ENCODE measurements at regions not wholly inside any gene's neighbourhood (a gene's known extent, or its start where the extent isn't known, plus 50 kb on each side); places are given as distances from the start of the nearest gene placed in this dataset.

DNA sequence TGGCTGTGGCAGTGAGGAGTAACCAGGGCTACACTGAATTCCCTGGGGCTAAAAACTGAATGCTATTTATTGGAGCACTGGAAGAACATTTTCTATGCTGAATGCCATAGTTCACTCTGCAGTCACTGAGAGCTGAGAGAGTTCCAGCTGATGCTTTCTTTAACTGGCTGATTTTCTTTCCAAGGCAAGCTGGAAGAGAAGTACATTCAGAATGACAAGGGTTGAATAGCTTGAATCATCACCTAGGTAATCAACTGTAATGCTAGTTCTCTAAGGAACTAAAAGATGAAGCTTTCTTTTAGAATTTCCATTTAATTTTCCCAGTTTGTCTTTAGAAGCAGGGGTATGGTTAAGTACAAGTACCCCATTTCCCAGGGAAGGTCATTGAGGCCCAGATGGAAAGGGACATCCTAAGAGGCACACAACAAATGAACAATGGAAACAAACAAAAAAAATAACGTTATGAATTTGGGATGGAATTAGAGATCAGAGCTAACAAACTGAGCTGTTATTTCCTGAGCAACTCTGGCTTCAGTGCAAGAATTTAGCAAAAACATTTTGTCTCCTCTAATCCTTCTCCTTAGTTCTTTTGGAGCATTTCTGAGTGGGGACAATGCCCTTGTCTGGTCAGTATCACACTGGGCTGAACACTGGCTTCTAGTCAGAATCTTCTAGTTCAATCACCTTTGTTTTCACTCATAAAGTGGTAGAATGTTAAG is 132.8 kb upstream of the REG3A start:
- WGBS (ENCODE audit: low lambda C conversion rate): 2% methylated on average over 1 of the region's 1 CpG
- H3K27me3 ChIP-seq (ENCODE audit: control insufficient read depth in 1 of 2, insufficient read depth in 2 of 2, low read length in 2 of 2): no peaks in the 10 kb centered on the region
- H3K79me2 ChIP-seq (ENCODE audit: insufficient read depth, low read length): no peaks in the 10 kb centered on the region
- H2AFZ ChIP-seq (ENCODE audit: low read length): no peak overlapping the region
- H3K4me3 ChIP-seq (replicated peaks in 1 of 3; ENCODE audit: insufficient read depth in 1 of 3, low read depth in 2 of 3, low read length in 3 of 3): no peak overlapping the region
- DNase-seq (ENCODE audit: low spot score) (no peak), ATAC-seq (no peak), FAIRE-seq (no peak)
- intact Hi-C loops (cut with micrococcal nuclease; ENCODE audit: unreplicated experiment): no loop called here
- in situ Hi-C loops (cut with HindIII; ENCODE audit: extremely low pct_ligation_motif_present, low pct_unique_long_range_greater_than_20kb): no loop called here
- no peaks in the 10 kb centered on the region for H4K20me1 ChIP-seq (ENCODE audit: insufficient read depth, low read length)
- no peaks in the 10 kb centered on the region for H3K36me3 ChIP-seq (replicated peaks in 1 of 2; ENCODE audit: control insufficient read depth in 1 of 2, insufficient read depth in 2 of 2, low read length in 2 of 2)
- BruUV-seq (replicated peaks): no TSS peak
- no peak for TF ChIP-seq HOXA7 (CRISPR knock-in tag; IDR thresholded peaks at IDR 0.05)
- no peak for TF ChIP-seq ASH2L (IDR thresholded peaks at IDR 0.05; ENCODE audit: insufficient read length, low read depth, low read length)
- no peak for TF ChIP-seq GFI1 (CRISPR knock-in tag; IDR thresholded peaks at IDR 0.05; ENCODE audit: borderline replicate concordance)
- TF ChIP-seq PHF8 (CRISPR knock-in tag; IDR thresholded peaks at IDR 0.05): no peak
- no peak for TF ChIP-seq ISX (CRISPR knock-in tag; conservative IDR thresholded peaks at IDR 0.05)
- TF ChIP-seq, protein P1, sequence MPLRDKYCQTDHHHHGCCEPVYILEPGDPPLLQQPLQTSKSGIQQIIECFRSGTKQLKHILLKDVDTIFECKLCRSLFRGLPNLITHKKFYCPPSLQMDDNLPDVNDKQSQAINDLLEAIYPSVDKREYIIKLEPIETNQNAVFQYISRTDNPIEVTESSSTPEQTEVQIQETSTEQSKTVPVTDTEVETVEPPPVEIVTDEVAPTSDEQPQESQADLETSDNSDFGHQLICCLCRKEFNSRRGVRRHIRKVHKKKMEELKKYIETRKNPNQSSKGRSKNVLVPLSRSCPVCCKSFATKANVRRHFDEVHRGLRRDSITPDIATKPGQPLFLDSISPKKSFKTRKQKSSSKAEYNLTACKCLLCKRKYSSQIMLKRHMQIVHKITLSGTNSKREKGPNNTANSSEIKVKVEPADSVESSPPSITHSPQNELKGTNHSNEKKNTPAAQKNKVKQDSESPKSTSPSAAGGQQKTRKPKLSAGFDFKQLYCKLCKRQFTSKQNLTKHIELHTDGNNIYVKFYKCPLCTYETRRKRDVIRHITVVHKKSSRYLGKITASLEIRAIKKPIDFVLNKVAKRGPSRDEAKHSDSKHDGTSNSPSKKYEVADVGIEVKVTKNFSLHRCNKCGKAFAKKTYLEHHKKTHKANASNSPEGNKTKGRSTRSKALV (CRISPR knock-in tag; IDR thresholded peaks at IDR 0.05): no peak
- TF ChIP-seq ZNF234 (CRISPR knock-in tag; conservative IDR thresholded peaks at IDR 0.05): no peak
- TF ChIP-seq GPN1 (CRISPR knock-in tag; IDR thresholded peaks at IDR 0.05; ENCODE audit: borderline replicate concordance): no peak
- no peak for TF ChIP-seq ATRX (CRISPR knock-in tag; IDR thresholded peaks at IDR 0.05; ENCODE audit: borderline replicate concordance)
- TF ChIP-seq TBX2 (CRISPR knock-in tag; IDR thresholded peaks at IDR 0.05; ENCODE audit: borderline replicate concordance): no peak
- TF ChIP-seq, protein P2, sequence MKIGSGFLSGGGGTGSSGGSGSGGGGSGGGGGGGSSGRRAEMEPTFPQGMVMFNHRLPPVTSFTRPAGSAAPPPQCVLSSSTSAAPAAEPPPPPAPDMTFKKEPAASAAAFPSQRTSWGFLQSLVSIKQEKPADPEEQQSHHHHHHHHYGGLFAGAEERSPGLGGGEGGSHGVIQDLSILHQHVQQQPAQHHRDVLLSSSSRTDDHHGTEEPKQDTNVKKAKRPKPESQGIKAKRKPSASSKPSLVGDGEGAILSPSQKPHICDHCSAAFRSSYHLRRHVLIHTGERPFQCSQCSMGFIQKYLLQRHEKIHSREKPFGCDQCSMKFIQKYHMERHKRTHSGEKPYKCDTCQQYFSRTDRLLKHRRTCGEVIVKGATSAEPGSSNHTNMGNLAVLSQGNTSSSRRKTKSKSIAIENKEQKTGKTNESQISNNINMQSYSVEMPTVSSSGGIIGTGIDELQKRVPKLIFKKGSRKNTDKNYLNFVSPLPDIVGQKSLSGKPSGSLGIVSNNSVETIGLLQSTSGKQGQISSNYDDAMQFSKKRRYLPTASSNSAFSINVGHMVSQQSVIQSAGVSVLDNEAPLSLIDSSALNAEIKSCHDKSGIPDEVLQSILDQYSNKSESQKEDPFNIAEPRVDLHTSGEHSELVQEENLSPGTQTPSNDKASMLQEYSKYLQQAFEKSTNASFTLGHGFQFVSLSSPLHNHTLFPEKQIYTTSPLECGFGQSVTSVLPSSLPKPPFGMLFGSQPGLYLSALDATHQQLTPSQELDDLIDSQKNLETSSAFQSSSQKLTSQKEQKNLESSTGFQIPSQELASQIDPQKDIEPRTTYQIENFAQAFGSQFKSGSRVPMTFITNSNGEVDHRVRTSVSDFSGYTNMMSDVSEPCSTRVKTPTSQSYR (CRISPR knock-in tag; IDR thresholded peaks at IDR 0.05; ENCODE audit: borderline replicate concordance): no peak
- TF ChIP-seq SPEN (CRISPR knock-in tag; IDR thresholded peaks at IDR 0.05; ENCODE audit: low read depth): no peak
- no peak for TF ChIP-seq SAFB2 (CRISPR knock-in tag; IDR thresholded peaks at IDR 0.05; ENCODE audit: borderline replicate concordance, low read depth)
- TF ChIP-seq MED8 (CRISPR knock-in tag; IDR thresholded peaks at IDR 0.05; ENCODE audit: insufficient replicate concordance): no peak
- TF ChIP-seq CHD2 (IDR thresholded peaks at IDR 0.05; ENCODE audit: low read depth, low read length): no peak
- TF ChIP-seq ETV5 (CRISPR knock-in tag; IDR thresholded peaks at IDR 0.05; ENCODE audit: borderline replicate concordance): no peak
- no peak for TF ChIP-seq MIER3 (CRISPR knock-in tag; IDR thresholded peaks at IDR 0.05; ENCODE audit: borderline replicate concordance)
- TF ChIP-seq ZNF773 (CRISPR knock-in tag; IDR thresholded peaks at IDR 0.05; ENCODE audit: borderline replicate concordance): no peak
- TF ChIP-seq, protein P3, sequence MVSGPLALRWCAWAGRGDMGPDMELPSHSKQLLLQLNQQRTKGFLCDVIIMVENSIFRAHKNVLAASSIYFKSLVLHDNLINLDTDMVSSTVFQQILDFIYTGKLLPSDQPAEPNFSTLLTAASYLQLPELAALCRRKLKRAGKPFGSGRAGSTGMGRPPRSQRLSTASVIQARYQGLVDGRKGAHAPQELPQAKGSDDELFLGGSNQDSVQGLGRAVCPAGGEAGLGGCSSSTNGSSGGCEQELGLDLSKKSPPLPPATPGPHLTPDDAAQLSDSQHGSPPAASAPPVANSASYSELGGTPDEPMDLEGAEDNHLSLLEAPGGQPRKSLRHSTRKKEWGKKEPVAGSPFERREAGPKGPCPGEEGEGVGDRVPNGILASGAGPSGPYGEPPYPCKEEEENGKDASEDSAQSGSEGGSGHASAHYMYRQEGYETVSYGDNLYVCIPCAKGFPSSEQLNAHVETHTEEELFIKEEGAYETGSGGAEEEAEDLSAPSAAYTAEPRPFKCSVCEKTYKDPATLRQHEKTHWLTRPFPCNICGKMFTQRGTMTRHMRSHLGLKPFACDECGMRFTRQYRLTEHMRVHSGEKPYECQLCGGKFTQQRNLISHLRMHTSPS (CRISPR knock-in tag; IDR thresholded peaks at IDR 0.05; ENCODE audit: low read depth): no peak
- H3K9me3 ChIP-seq (ENCODE audit: low read length): no peaks in the 10 kb centered on the region
- no peaks in the 10 kb centered on the region for H3K4me1 ChIP-seq (ENCODE audit: insufficient read depth, low read length)
- ChIA-PET CTCF (ENCODE audit: low intra/inter-chr PET ratio, low total read pairs) (no interaction called here), POLR2A (interaction anchor here (0.6 kb wide), 1 partner anchor 101 kb away, joined by 4 read pairs; no protein-coding TSS in a partner anchor)
- H3K4me2 ChIP-seq (ENCODE audit: low read depth, low read length): no peak overlapping the region
- no peak overlapping the region for H3K27ac ChIP-seq (ENCODE audit: extremely low read length, insufficient read depth, low read length)
- no peak overlapping the region for H3K9ac ChIP-seq (ENCODE audit: insufficient read depth, low read depth, low read length)
